HG03025 (cell line): ENCODE measurements at regions not wholly inside any gene's neighbourhood (a gene's known extent, or its start where the extent isn't known, plus 50 kb on each side); places are given as distances from the start of the nearest gene placed in this dataset.

Experiments used
- ATAC-seq: cut with Tn5 transposase; IDR thresholded peaks from one replicate; pipeline ENCODE4 v1.9.1; 2021; ENCODE audit warnings: mild to moderate bottlenecking, moderate library complexity; ENCODE audit not compliant: unreplicated experiment, low FRiP score

DNA sequence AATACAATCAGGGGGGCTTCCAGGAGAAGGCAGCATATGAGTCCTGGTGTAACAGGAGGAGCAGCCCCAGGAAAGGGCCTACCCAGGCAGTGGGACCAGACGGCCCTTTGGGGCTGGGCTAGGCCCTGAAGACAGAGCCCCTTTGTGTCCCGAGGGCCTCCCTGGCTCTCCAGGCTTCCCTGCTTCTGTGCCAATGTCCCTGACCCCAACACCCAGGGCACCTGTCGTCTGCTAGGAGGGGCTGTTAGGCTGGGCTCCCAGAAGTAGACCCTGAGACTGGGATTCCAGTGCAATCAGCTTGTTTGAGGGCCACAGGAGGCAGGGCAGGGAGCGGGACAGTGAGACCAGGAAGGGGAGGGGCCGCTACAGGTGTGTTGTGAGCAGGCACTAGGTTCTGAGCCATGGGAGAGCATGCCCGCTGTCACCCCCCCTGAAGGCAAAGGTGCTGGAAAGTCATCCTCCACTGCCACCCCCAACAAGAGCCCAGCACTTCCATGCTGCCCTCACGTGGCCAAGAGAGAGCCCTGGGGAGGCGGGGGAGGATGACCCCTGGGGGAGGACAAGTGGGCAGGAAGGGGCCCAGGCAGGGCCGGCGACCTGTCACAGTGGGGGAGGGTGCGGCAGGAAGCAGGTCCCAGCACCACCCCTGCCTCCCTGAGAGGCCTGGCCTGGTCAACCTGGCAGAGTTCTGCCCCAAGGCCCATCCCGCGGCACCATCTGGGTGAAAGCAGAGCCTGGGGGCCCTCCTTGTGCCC, 64.8 kb downstream of the ADRA2C start:
- no peak for ATAC-seq

DNA sequence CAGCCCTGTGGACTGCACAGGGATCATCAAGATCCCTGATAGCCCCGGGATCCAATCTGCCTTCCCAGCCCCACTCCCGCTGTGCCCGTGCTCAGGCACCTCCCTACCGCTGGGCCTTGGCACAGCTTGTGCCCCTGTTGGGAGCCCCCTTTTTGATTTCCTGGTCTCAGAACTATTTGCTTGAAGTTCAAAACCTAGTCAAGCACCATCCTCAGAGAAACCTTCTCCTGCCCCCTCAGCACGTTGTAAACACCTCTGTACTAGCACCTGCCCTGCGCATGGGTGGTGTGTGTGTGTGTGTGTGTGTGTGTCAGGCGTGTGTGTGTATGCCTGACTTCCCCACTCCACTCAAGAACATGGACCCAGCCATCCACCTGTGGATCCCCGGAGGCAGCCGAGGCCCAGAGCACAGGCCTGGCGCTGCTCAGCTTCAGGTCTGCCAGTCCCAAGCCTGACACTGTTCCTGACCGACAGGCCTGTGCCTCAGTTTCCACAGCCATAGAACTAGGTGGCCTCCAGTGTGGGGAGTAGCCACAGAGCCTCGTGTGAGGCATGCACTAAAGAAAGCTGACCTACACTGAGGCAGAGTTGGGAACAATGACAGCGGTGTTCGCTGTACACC, 65.5 kb downstream of the ADRA2C start:
- ATAC-seq: no peak

DNA sequence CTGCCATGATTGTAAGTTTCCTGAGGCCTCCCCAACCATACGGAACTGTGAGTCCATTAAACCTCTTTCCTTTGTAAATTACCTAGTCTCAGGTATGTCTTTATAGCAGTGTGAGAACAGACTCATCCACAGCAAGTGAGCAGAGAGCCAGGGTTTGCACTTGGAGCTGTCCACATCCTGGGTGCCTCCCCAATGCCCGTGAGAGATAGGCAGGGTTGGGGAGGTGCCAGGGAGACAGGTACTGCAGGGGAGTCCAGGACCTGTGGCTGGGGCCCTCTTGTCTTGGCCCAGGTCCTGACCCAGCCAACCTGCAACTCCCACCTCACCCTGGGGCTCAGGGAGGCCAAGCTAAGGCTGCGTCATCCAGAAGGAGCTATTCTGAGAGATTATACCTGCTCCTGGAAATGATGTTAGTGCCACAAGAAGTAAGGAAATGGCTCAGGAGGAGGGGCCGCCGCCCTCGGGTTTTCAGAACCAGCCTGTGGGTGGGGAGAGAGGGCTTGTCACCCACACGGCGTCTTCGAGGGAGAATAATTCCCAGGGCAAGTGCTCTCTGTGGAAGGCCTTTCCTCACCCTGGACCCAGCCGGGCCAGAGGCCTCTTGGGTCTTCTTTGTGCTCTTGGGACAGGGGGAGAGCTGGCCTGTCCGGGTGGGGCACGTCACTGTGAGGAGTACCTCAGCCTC, 66.5 kb downstream of the ADRA2C start:
- no peak for ATAC-seq

DNA sequence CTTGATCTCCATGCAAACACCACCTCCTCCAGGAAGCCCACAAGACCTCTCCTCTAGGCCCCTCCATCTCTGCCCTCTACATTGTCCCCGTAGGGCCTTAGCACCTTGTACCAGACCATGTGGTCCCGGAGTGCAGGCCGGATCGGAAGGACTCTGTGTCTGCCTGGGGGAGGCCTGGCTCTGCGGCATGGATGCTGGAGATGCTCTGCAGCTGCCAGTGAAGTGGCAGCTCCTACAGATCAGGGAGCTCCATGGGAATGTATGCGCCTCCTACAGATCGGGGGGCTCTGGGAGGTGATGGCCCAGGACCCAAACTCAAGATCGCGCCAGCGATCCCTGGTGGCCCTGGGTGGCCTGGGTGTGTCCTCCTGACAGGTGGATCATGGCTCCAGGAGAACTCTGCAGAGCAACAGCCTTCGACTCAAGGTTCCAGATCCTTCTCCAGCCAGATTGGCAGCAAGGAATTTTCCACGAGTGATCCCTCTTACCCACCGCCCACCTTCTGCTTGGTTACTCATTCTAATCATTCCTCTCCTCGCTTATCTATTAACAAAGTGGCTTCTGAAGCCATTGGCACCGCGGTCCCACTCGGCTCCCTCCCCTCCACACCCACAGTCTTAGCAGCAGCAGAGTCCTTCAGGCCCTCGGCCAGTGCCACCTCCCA, 67.3 kb downstream of the ADRA2C start:
- ATAC-seq: no peak

DNA sequence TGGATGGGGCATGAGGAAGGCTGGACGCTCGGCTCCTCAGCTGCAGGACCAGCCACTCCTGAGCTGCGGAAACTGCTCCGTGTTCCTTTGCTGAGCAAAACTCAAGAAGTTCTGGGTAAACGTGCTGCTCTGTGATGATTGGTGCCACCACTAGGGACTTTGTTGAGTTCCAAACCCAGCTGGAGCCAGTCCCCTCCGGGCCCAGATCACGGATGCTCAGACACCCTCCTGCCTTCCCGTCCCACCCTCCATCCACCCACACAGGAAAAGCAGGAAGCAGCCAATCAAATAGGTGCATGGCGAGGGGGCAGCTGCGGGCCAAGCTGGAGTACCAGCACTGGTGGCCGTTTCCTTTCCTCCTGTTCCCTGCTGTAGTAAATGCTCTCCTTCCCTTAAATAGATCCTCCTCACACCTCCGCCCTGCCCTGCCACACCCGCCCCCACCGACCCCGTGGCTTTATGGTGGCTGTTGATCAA, 68.0 kb downstream of the ADRA2C start:
- ATAC-seq: no peak

DNA sequence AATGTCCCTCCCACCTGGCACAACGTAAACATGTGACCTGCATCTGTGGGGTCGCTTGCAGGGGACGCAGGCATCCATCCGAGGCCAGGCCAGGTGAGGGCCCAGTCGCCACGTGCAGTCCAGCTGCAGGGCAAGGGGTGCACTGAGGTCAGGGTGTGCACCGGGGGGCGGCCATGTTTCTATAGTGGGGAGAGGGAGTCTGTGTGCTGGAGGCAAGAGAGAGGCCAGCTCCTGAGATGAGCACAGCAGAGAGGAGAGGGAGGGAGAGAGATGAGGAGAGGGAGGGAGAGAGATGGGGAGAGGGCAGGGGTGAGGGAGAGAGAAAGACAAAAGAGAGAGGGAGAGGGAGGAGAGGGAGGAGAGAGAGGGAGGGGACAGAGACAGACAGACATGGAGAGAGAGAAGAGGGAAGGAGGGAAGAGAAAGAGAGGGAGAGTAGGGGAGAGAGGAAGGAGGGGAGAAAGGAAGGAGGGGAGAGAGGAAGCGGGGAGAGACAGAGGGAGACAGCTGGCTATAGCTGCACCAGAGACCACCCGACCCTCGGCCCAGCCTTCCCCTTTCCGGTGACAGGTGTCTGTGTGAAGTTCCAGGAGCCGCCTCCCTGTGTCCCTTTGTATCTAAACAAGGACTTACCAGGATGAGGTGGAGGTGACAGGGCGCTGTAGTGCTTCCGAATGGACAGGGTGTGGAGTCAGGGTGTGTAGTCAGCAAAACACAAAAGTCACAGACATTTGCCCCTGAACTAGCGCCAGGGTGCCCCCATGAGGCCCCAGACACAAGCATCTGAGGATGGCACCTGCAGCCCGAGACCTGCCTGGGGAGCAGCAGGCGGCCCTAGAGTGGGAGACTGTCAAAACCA, 68.7 kb downstream of the ADRA2C start:
- no peak for ATAC-seq

DNA sequence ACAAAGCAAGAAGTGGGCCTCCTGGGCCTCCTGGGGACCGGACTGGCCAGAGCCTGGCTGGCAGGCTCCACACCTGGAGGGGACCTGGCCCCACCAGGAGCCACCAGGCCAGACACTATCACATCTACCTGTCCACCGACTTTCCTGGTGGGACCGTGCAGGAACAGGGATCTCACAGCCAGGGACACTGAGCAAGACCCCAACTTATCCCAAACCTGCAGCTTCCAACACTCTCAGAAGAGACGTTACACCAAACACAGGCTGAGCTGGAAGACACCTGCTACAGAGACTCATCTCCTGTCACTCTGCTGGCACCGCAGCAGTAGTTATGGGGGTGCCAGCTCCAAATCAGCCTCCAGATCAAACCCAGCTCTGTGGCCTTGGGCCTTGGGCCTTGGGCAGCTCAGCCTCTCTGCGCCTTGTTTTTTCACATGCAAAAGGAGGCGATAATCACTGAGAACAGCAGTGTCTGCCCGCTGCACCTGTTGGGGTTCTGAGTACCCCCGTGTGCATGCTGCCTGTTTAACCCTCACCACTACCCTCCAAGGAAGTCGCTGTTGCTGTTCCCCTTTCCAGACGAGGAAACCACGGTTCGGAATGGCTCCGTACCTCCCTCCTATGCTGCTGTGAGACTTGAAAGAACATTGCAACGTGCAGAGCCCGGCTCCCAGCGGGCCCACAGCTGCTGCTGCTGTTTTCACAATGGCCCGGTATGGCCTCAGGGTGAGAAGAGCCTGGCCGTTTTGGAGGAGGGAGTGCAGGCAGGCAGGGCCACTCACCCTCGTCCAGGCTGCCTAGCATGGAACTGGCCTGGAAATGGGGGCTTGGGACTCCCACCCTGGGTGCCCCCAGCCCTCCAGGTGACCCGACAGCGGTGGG, 69.6 kb downstream of the ADRA2C start:
- ATAC-seq: no peak

DNA sequence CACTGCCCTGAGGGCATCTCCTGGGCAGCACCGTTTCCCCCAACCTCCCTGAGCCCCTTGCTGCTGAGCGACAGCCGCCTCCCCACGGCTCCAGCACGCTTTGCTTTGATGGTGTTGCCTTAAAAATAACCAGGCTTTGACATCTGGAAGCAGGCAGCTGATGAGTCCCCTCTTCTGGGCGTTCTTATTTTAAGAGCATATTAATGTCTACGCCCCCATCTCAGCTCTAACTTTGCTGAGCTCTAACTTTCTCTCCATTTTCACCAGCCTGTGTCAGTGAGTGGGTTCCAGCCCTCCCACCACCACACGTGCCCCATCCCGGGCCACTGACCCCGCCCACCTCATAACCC, 70.2 kb downstream of the ADRA2C start:
- no peak for ATAC-seq

DNA sequence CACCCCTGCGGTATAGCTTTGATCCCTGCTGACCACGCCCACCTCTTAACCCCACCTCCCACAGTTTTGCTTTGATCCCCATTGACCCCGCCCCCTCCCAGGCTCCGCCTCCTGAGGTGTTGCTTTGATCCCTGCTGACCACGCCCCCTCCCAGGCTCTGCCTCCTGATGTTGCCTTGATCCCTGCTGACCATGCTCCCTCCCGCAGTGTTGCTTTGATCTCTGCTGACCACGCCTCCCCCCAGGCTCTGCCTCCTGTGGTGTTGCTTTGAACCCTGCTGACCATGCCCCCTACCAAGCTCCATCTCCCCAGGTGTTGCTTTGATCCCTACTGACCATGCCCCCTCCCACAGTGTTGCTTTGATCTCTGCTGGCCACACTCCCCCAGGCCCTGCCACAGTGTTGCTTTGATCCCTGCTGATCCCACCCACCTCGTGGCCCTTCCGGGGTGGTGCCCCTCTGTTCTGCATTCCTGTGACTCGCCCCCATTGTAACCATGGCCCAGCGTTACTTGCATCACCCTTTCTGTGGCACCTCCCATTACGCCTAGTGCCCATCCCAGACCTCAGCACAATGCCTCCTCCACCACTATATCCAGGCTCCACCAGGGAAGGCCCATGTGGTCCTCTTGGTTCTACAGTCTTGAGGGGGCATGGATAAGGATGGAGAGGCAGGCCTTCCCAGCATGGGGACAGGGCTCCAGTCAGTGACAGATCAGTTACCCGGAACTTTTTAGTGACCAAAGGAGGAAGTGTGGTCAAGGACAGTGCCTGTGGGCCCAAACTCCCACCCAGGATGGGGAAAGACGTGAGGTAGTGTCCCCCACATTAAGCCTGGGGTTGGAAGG, 70.8 kb downstream of the ADRA2C start:
- no peak for ATAC-seq

DNA sequence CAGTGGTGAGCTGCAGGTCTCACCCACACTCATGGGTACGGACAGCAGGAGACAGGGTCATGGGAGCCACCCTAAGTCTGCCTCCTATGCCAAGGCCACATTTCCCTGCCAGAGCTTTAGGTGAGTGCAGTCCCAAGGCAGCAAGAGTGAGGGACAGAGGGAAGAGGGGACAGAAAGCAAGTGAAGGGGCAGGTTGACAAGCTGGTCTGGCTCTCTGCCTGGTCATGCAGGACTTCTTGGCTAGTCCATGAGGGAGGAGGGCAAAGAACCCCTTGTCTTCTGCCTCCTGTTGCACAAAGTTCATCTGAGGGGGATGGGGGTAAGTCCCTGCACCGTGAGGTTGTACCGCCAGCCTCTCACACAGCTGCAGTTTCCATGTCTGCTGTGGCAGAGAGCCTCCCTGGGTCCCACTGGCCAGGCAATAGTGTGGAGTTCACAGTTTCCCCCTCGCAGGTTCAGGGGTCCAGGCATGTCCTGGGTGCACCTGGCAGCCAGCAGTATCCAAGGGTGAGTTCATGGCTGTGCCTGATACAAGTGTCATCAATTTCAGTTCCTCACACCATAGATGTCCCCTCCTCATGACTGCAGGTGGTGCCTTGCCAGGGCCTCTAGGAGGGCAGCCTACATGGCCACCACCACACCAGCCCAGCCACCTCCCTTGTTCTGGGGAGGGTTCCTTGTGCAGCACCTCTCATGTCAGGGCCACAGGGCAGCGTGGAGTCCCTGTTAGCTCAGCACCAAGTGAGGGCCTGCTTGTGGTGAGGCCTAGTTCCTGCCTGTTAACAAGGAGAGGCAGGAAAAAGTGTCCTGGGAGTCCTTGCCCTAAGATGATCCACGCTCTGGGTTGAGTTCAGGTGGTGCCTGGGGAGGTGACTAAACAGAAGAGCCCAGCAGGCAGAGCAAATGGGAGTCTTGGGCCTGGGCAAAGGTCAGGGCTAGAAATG, 72.5 kb downstream of the ADRA2C start:
- ATAC-seq: no peak

DNA sequence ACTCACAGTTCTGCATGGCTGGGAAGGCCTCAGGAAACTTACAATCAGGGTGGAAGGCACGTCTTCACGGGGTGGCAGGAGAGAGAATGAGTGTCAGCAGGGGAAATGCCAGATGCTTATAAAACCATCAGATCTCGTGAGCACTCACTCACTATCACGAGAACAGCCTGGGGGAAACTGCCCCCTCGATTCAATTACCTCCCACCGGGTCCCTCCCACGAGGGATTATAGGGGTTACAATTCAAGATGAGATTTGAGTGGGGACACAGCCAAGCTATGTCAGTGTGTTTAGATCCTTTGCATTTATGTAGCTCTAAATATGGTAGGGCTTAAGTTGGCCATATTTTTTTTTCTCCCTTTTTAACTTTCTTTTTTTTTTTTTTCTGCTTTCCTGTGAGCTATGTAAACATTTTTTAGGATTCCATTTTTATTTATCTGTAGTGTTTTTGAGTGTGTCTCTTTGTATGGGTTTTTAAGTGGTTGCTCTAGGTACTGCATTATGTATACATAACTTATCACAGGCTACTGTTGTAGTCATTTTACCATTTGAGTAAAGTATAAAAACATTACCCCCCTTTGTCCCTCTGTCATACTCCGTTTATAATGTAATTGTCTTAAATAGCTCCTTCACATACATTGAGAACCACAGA, 79.0 kb downstream of the ADRA2C start:
- no peak for ATAC-seq

DNA sequence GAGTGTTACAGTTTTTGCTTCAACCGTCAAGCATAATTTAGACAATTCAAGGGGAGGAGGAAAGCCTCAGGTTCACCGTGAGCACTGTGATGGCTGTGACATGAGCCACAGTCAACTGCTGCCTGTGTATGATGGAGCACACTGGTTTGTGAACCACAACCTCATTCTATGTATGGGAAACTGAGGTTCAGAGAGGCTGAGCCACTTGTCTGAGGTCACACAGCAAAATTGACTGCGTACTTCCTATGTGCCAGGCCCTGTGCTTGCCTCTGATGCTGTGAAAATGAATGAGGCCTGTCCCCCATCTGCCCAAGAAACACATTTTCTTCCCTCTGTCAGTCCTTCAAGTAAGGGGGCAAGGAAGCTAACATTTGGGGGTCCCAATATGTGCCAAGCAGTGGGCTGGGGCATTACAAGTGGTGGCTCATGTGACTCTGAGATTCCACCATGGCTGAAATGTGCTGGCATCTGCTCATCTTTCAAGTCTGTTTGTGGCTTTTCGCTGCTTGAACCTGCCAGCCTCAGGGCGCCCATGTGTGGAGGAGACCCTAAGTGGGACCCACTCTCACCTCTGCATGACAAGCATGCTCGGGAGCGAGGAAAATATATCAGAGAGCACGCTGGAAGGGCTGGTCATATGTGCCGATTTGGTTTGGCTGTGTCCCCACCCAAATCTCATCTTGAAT, 79.7 kb downstream of the ADRA2C start:
- no peak for ATAC-seq

DNA sequence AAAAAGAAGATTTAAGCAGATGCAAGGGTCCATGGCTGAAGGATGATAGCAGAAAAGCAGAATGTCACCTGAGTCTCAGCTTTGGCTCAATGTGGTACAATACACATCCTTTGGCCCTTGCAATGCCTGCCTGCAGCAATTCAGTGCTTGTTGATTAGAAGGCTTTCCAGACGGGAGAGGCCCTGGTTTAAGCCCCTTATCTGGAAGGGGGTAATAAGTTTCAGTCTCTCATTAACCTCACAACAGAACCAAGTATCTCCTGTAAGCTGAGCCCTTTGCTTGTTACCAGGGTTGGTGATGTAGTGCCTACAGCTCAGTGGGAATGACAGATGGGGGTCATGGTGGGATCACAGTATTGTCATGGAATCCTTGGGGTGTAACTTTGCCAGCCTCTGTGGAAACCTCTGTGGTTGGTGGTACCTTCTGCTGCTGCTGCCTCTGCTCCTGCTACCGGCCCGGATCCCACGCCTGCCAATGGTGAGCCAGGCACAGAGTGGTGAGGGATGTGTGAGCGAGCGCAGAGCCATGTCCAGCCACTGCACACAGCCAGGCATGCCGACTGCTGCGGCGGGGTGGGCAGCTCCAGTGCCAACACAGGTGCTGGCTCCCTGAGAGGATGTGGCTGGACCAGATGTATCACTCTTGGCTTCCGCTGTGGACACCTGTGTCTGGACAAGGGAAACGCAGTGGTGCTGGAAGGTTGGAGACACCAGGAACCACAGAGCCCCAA, 81.2 kb downstream of the ADRA2C start:
- no peak for ATAC-seq

DNA sequence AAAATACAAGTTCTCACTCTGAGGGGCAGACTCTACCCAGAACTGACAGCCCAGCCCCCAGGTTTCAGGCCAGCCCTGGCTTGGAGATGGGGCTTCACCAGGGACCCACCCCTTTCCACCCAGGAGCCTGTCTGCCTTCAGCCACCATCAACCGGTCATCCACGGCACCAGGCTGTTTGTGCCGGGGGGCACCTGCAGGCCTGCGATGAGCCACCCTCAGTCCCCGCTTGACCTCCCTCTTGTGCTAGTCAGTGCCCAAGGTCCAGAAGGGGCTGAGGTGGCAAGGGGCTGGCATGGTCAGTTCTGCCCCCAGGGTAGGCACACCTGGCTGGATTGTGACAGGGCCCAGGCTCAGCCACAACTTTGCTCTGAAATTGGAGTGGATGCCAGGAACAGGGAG, 82.1 kb downstream of the ADRA2C start:
- ATAC-seq: no peak

DNA sequence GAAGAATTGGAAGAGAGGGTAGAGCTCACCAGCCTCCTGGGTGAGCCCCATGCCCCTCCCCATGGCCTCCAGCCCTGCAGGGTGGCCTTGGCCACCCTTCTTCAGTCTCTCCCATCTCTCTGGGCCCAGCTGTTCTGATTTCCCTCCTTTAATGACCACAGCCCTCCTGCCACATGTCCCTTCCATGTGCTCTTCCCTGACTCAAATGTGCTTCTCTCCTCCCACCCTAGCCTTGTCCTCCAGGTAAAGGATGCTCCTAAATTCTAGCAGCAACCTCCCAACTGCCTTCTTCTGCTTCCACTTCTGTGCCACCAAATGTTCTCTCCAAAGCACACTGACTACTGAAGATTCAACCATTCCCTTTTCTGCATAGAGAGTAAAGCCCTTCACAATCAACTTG, 83.0 kb downstream of the ADRA2C start:
- no peak for ATAC-seq

DNA sequence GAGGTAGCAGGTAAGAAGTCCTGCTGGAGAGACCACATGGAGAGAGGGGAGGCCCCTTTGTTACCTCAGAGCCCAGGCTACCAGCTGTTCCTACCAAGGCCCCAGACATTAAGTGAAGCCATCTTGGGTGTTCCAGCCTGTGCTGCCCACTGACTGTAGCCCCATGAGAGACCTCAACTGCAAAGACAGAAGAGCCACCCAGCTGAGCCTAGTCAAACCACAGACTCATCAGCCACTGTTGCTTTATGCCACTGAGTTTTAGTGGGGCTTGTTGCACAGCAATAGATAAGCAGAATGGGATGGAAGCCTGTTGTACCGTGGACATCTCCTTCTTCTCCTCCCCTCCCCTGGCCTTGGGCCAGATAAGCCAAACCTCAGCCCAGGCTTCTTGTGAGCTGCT, 83.9 kb downstream of the ADRA2C start:
- ATAC-seq: no peak
